IMR-90 (cell line): ENCODE measurements at regions not wholly inside any gene's neighbourhood (a gene's known extent, or its start where the extent isn't known, plus 50 kb on each side); places are given as distances from the start of the nearest gene placed in this dataset.

ENCODE experiments used
- ATAC-seq: fragments of 200-7000 bp; cut with Tn5 transposase; 2 replicates; pipeline ENCODE4 v1.9.1; 2020; ENCODE audit warnings: low read depth, mild to moderate bottlenecking, moderate library complexity
- BruUV-seq: library from RNA; stranded (reverse); fragments of 400-500 nt; replicated peaks from 2 replicates; lab custom pipeline; 2021; lab: Mats Ljungman, UMichigan
- CTCF ChIA-PET: fragments of 300-600 bp; formaldehyde crosslinking; extraction: SDS; loops from one replicate; lab custom pipeline; 2021; ENCODE audit warnings: antibody characterized with exemption; lab: Yijun Ruan, JAX
- POLR2A ChIA-PET: fragments of 300-600 bp; sonication (Branson Sonifier 250); formaldehyde crosslinking; loops from one replicate; lab custom pipeline; 2022; ENCODE audit warnings: antibody characterized with exemption; ENCODE audit not compliant: unreplicated experiment; lab: Charles Lee
- DNase-seq: peaks from one replicate; pipeline ENCODE4 v3.0.0; 2013
- H2AFZ ChIP-seq: replicated peaks from 2 replicates; pipeline ENCODE3; 2013; ENCODE audit warnings: low read length, mild to moderate bottlenecking; ENCODE audit not compliant: poor library complexity
- H2AK5ac ChIP-seq: 2 replicates; pipeline ENCODE4 v1.6.1; 2013; ENCODE audit warnings: low read depth, low read length, inconsistent platforms
- H2AK9ac ChIP-seq: replicated peaks from 2 replicates; pipeline ENCODE3; 2013; ENCODE audit warnings: mild to moderate bottlenecking, low read depth, low read length, moderate library complexity; ENCODE audit not compliant: poor library complexity
- H2BK120ac ChIP-seq: 2 replicates; pipeline ENCODE4 v1.6.1; 2013; ENCODE audit warnings: low read depth, low read length, inconsistent platforms
- H2BK15ac ChIP-seq: 3 replicates; pipeline ENCODE4 v1.6.1; 2013; ENCODE audit warnings: low read depth, low read length, inconsistent platforms
- H2BK20ac ChIP-seq: 2 replicates; pipeline ENCODE4 v1.6.1; 2013; ENCODE audit warnings: low read depth, mild to moderate bottlenecking, inconsistent platforms, low read length, moderate library complexity
- H2BK5ac ChIP-seq: 2 replicates; pipeline ENCODE4 v1.6.1; 2013; ENCODE audit warnings: mild to moderate bottlenecking, low read depth, low read length, inconsistent platforms; ENCODE audit not compliant: poor library complexity, severe bottlenecking
- H3K14ac ChIP-seq: replicated peaks from 2 replicates; pipeline ENCODE4 v1.6.1; 2013; ENCODE audit warnings: low read depth, low read length, inconsistent platforms
- H3K18ac ChIP-seq: 2 replicates; pipeline ENCODE4 v1.6.1; 2013; ENCODE audit warnings: low read depth, low read length, control low read depth
- H3K23ac ChIP-seq: 2 replicates; pipeline ENCODE4 v1.6.1; 2013; ENCODE audit warnings: low read depth, low read length, inconsistent platforms
- H3K27ac ChIP-seq: 2 replicates; pipeline ENCODE4 v1.5.1; 2013; ENCODE audit warnings: mild to moderate bottlenecking, control low read depth, low read length; ENCODE audit not compliant: insufficient read depth
- H3K27me3 ChIP-seq: 2 replicates; pipeline ENCODE4 v1.6.1; 2013; ENCODE audit warnings: low read length; ENCODE audit not compliant: control insufficient read depth, insufficient read depth
- H3K36me3 ChIP-seq: 2 replicates; pipeline ENCODE4 v1.6.1; 2013; ENCODE audit warnings: low read length, mixed read lengths; ENCODE audit not compliant: control insufficient read depth, insufficient read depth
- H3K4ac ChIP-seq: 2 replicates; pipeline ENCODE4 v1.6.1; 2013; ENCODE audit warnings: low read depth, low read length, inconsistent platforms
- H3K4me1 ChIP-seq: 2 replicates; pipeline ENCODE4 v1.6.1; 2013; ENCODE audit warnings: low read length, mixed read lengths; ENCODE audit not compliant: control insufficient read depth, insufficient read depth
- H3K4me2 ChIP-seq: 2 replicates; pipeline ENCODE4 v1.6.1; 2013; ENCODE audit warnings: low read depth, mild to moderate bottlenecking, control low read depth, low read length, moderate library complexity
- H3K4me3 ChIP-seq: 2 replicates; pipeline ENCODE4 v1.5.1; 2013; ENCODE audit warnings: low read depth, mild to moderate bottlenecking, control low read depth, low read length, moderate library complexity; ENCODE audit not compliant: insufficient read depth
- H3K56ac ChIP-seq: 2 replicates; pipeline ENCODE4 v1.6.1; 2013; ENCODE audit warnings: low read length, inconsistent platforms; ENCODE audit not compliant: insufficient read depth; ENCODE audit errors: extremely low read depth
- H3K79me1 ChIP-seq, 2 experiments: 2 replicates each; pipeline ENCODE4 v1.6.1; 2013; ENCODE audit warnings: low read length in 2 of 2, inconsistent platforms in 1 of 2, low read depth in 1 of 2
- H3K9ac ChIP-seq: 2 replicates; pipeline ENCODE4 v1.6.1; 2013; ENCODE audit warnings: low read depth, low read length, control low read depth
- H3K9me1 ChIP-seq: 2 replicates; pipeline ENCODE4 v1.6.1; 2013; ENCODE audit warnings: low read length, inconsistent platforms; ENCODE audit not compliant: insufficient read depth
- H3K9me3 ChIP-seq: 2 replicates; pipeline ENCODE4 v1.6.1; 2013; ENCODE audit warnings: low read length; ENCODE audit not compliant: control insufficient read depth, insufficient read depth
- H4K20me1 ChIP-seq: 2 replicates; pipeline ENCODE4 v1.6.1; 2013; ENCODE audit warnings: low read length, inconsistent platforms; ENCODE audit not compliant: insufficient read depth
- H4K5ac ChIP-seq: 2 replicates; pipeline ENCODE4 v1.6.1; 2013; ENCODE audit warnings: mild to moderate bottlenecking, low read depth, low read length, control low read depth
- H4K8ac ChIP-seq, 2 experiments: 2 replicates each; pipeline ENCODE4 v1.6.1; 2013; ENCODE audit warnings: low read depth in 2 of 2, low read length in 2 of 2, control low read depth in 1 of 2, inconsistent platforms in 1 of 2
- H4K91ac ChIP-seq: 2 replicates; pipeline ENCODE4 v1.6.1; 2013; ENCODE audit warnings: low read depth, low read length, inconsistent platforms; ENCODE audit not compliant: insufficient read depth
- BHLHE40 ChIP-seq: fragments of 150-350 bp; IDR thresholded peaks from 2 replicates; pipeline ENCODE4 v1.6.1; 2016; ENCODE audit warnings: mild to moderate bottlenecking, low read depth, low read length
- CEBPB ChIP-seq: IDR thresholded peaks from 2 replicates; pipeline ENCODE4 v1.6.1; 2012; ENCODE audit warnings: low read depth, low read length, improper control_type of control experiment
- CHD1 ChIP-seq: IDR thresholded peaks from 2 replicates; pipeline ENCODE4 v1.6.1; 2012; ENCODE audit warnings: low read depth, low read length, improper control_type of control experiment
- FOS ChIP-seq: fragments of 150-350 bp; IDR thresholded peaks from 2 replicates; pipeline ENCODE4 v1.6.1; 2016; ENCODE audit warnings: low read depth, low read length
- MAZ ChIP-seq: IDR thresholded peaks from 2 replicates; pipeline ENCODE4 v1.6.1; 2012; ENCODE audit warnings: low read depth, mild to moderate bottlenecking, low read length, improper control_type of control experiment, moderate library complexity, borderline replicate concordance
- MXI1 ChIP-seq: IDR thresholded peaks from 2 replicates; pipeline ENCODE4 v1.6.1; 2012; ENCODE audit warnings: low read depth, mild to moderate bottlenecking, low read length, moderate library complexity, borderline replicate concordance
- NFE2L2 ChIP-seq: fragments of 150-350 bp; IDR thresholded peaks from 2 replicates; pipeline ENCODE4 v1.6.1; 2016; ENCODE audit warnings: low read depth, mild to moderate bottlenecking, low read length
- POLR2A ChIP-seq: IDR thresholded peaks from 2 replicates; pipeline ENCODE4 v1.6.1; 2012; ENCODE audit warnings: mild to moderate bottlenecking, low read depth, low read length
- RCOR1 ChIP-seq: IDR thresholded peaks from 2 replicates; pipeline ENCODE4 v1.6.1; 2012; ENCODE audit warnings: mild to moderate bottlenecking, low read length, improper control_type of control experiment; ENCODE audit not compliant: insufficient replicate concordance
- RFX5 ChIP-seq: IDR thresholded peaks from 2 replicates; pipeline ENCODE4 v1.8.0; 2012; ENCODE audit warnings: low read depth, mild to moderate bottlenecking, low read length, moderate library complexity
- WGBS, 2 experiments: methylation state at CpG; one replicate each; pipeline versions ENCODE4 v1.1.5 to v1.1.7; 2013; ENCODE audit warnings: missing lambda C conversion rate in 2 of 2; ENCODE audit not compliant: insufficient read length in 1 of 2; ENCODE audit errors: extremely low coverage in 2 of 2; 5-methylcytosine and 5-hydroxymethylcytosine counted together
- dilution Hi-C: fragments of 300-500 bp; cut with HindIII; formaldehyde crosslinking; loops from one replicate; pipeline ENCODE4 v1.14.3; 2018; ENCODE audit warnings: low sequenced_read_pairs; ENCODE audit not compliant: unreplicated experiment
- in situ Hi-C: fragments of 300-500 bp; cut with MboI; formaldehyde crosslinking; loops from 3 replicates; pipeline ENCODE4 v1.14.3; 2019; ENCODE audit warnings: low sequenced_read_pairs, inconsistent platforms, mixed read lengths
- intact Hi-C: fragments of 100-400 bp; cut with micrococcal nuclease; formaldehyde crosslinking; loops from 2 replicates; pipeline ENCODE4 v1.10.0; 2022
- TF ChIP-seq, protein P1 (sequence below): fragments of 150-350 bp; IDR thresholded peaks from 2 replicates; pipeline ENCODE4 v1.6.1; 2016; ENCODE audit warnings: low read depth, mild to moderate bottlenecking, low read length, moderate library complexity, borderline replicate concordance
- TF ChIP-seq, protein P2 (sequence below): conservative IDR thresholded peaks from 2 replicates; pipeline ENCODE4 v1.5.1; 2012; ENCODE audit warnings: mild to moderate bottlenecking, low read depth, low read length, improper control_type of control experiment
- TF ChIP-seq, protein P3 (sequence below): fragments of 150-350 bp; IDR thresholded peaks from 2 replicates; pipeline ENCODE4 v1.6.1; 2017; ENCODE audit warnings: mild to moderate bottlenecking, antibody characterized with exemption, low read length, low read depth

DNA sequence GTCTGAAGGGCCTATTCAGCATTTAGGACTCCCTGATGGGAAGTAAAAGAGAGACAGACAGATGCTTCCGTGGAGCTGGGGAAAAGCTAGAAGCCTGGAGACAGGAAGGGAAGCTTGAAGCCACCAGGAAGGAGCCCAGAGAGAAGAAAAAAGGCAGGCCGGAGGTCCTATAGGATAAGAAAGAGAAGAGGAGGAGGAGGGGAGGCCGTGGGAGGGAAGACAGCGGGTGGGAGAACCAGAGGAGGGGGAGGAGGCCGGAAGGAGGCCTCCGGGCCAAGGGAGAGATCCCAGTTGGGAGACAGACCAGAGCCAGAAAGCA lies 107.1 kb upstream of the PKDCC start:
- Histone ChIP-seq H3K4me3 (no peak overlapping the region), H3K79me1 (no peaks in the 10 kb centered on the region), H3K27me3 (peaks cover 3% of the 10 kb centered on the region), H2AK5ac (no peak overlapping the region), H3K36me3 (no peaks in the 10 kb centered on the region), H3K4me1 (peaks cover 26% of the 10 kb centered on the region), H3K9ac (no peak overlapping the region), H3K9me1 (peaks cover 14% of the 10 kb centered on the region), H2AK9ac (no peak overlapping the region), H3K4ac (no peak overlapping the region), H3K14ac (no peak overlapping the region), H4K8ac (no peak overlapping the region), H2BK120ac (no peak overlapping the region), H4K5ac (no peak overlapping the region), H3K9me3 (peaks cover 3% of the 10 kb centered on the region), H4K91ac (no peak overlapping the region), H4K20me1 (no peaks in the 10 kb centered on the region), H2BK5ac (no peak overlapping the region), H3K4me2 (no peak overlapping the region), H3K18ac (no peak overlapping the region), H2AFZ (no peak overlapping the region), H3K23ac (no peak overlapping the region), H3K27ac (no peak overlapping the region), H3K56ac (no peak overlapping the region), H2BK20ac (no peak overlapping the region), H2BK15ac (no peak overlapping the region)
- no peak for DNase-seq
- ChIA-PET POLR2A (no interaction called here), CTCF (no interaction called here)
- intact Hi-C loops (no loop called here), in situ Hi-C loops (no loop called here), dilution Hi-C loops (no loop called here)
- 40% methylated on average over 1 of the region's 6 CpGs; no CpG with 5 or more reads in 1 of the 2 experiments for WGBS, 2 experiments
- ATAC-seq = no peak
- TF ChIP-seq, protein P1, sequence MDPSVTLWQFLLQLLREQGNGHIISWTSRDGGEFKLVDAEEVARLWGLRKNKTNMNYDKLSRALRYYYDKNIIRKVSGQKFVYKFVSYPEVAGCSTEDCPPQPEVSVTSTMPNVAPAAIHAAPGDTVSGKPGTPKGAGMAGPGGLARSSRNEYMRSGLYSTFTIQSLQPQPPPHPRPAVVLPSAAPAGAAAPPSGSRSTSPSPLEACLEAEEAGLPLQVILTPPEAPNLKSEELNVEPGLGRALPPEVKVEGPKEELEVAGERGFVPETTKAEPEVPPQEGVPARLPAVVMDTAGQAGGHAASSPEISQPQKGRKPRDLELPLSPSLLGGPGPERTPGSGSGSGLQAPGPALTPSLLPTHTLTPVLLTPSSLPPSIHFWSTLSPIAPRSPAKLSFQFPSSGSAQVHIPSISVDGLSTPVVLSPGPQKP = no peak
- TF ChIP-seq FOS = no peak
- no peak for TF ChIP-seq BHLHE40
- TF ChIP-seq MXI1 = no peak
- no peak for TF ChIP-seq POLR2A
- TF ChIP-seq, protein P2, sequence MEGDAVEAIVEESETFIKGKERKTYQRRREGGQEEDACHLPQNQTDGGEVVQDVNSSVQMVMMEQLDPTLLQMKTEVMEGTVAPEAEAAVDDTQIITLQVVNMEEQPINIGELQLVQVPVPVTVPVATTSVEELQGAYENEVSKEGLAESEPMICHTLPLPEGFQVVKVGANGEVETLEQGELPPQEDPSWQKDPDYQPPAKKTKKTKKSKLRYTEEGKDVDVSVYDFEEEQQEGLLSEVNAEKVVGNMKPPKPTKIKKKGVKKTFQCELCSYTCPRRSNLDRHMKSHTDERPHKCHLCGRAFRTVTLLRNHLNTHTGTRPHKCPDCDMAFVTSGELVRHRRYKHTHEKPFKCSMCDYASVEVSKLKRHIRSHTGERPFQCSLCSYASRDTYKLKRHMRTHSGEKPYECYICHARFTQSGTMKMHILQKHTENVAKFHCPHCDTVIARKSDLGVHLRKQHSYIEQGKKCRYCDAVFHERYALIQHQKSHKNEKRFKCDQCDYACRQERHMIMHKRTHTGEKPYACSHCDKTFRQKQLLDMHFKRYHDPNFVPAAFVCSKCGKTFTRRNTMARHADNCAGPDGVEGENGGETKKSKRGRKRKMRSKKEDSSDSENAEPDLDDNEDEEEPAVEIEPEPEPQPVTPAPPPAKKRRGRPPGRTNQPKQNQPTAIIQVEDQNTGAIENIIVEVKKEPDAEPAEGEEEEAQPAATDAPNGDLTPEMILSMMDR = no peak
- TF ChIP-seq MAZ = no peak
- TF ChIP-seq, protein P3, sequence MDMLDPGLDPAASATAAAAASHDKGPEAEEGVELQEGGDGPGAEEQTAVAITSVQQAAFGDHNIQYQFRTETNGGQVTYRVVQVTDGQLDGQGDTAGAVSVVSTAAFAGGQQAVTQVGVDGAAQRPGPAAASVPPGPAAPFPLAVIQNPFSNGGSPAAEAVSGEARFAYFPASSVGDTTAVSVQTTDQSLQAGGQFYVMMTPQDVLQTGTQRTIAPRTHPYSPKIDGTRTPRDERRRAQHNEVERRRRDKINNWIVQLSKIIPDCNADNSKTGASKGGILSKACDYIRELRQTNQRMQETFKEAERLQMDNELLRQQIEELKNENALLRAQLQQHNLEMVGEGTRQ = no peak
- no peak for TF ChIP-seq CHD1
- TF ChIP-seq RCOR1 = no peak
- TF ChIP-seq RFX5 = no peak
- TF ChIP-seq CEBPB = no peak
- no peak for TF ChIP-seq NFE2L2
- BruUV-seq = no TSS peak
